GM18951 (cell line): ENCODE measurements at regions not wholly inside any gene's neighbourhood (a gene's known extent, or its start where the extent isn't known, plus 50 kb on each side); places are given as distances from the start of the nearest gene placed in this dataset.
"Not testable (repeated sequence)": the region's sequence is repeated elsewhere in the genome, so short reads cannot be mapped to it uniquely, and the experiment has no call there.

Experiments used
- POLR2A ChIP-seq: IDR thresholded peaks from 4 replicates; pipeline ENCODE4 v1.6.1; 2011; ENCODE audit warnings: mild to moderate bottlenecking; ENCODE audit not compliant: insufficient read length, insufficient read depth; ENCODE audit errors: extremely low read depth
- in situ Hi-C: fragments of 300-500 bp; cut with MboI; formaldehyde crosslinking; loops from one replicate; pipeline ENCODE4 v1.12.0; 2022; ENCODE audit warnings: low sequenced_read_pairs, mixed read lengths, inconsistent platforms; ENCODE audit not compliant: unreplicated experiment

- in situ Hi-C loops: no loop called here
- TF ChIP-seq POLR2A: no peak
Observed at GRCh38 chr1:56142301-56142700, 437.1 kb downstream of the PLPP3 start.

- in situ Hi-C loops: no loop called here
- no peak for TF ChIP-seq POLR2A
Observed at GRCh38 chr1:56139836-56140235, 439.5 kb downstream of the PLPP3 start.

- in situ Hi-C loops: no loop called here
- no peak for TF ChIP-seq POLR2A
Observed at GRCh38 chr1:56137521-56138505, 441.6 kb downstream of the PLPP3 start.

- in situ Hi-C loops: no loop called here
- TF ChIP-seq POLR2A: no peak
Observed at GRCh38 chr1:56137090-56137489, 442.3 kb downstream of the PLPP3 start.

- TF ChIP-seq POLR2A: no peak
- in situ Hi-C loops: no loop called here
Observed at GRCh38 chr1:56135864-56136147, 443.6 kb downstream of the PLPP3 start.

GRCh38 chr1:56135069-56135863 is 444.1 kb downstream of the PLPP3 start:
- in situ Hi-C loops: no loop called here
- TF ChIP-seq POLR2A: no peak

DNA sequence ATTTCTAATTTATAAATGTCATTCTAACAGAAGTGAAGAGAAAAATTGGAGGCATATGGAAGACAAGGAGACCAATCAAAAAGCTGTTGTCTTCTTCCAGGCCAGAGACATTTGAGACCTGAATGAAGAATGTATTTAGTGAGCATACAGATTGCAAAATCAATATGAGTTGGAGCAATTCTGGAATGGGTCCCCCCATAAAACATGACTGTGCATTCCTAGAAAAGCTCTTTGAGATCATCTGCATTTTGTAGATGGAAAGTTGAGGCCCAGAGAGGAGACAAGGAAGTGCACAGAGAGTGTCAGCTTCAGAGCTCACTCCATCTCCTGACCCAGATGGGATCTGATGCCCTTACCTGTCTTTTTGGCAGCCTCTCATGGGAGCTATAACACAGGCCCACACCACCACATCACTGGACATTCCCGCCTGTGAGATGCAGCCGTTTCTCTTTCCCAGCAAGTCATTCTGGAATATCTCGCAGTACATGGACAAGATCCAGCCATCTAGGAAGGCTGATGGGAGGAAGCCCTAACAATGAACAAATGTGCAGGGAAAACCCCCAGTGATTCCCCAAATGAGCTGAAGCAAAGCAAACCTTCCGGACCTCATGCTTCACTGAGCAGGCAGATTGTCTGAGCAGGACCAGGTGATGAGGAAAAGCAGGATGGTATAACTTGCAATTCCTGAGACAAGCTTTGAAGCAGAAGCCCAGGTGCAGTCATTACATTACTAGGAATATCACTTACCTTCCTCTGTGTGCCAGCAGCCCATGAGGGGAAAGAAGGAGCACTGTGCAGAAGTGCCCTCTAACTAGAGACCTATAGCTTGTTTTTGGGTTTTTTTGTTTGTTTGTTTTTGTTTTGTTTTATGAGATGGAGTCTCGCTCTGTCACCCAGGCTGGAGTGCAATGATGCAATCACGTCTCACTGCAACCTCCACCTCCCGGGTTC is 445.6 kb downstream of the PLPP3 start:
- in situ Hi-C loops: no loop called here
- TF ChIP-seq POLR2A: no peak

- TF ChIP-seq POLR2A: no peak
- in situ Hi-C loops: no loop called here
Observed at GRCh38 chr1:56132520-56132919, 446.8 kb downstream of the PLPP3 start.

DNA sequence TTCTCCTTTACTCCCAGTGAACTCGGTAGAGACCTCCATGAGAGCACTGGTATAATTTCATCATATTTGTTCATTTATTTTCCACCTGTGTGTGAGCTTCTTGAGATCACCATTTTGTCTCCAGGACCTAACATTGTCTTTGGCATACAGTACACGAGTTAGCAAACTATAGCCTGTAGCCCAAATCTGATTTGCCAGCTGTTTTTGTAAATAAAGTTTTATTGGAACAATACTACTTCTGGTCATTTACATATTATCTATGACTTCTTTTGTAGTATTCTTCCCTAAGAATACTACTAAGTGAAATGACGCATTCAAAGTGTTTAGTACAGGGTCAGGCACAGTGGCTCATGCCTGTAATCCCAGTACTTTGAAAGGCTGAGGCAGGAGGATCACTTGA is 449.5 kb downstream of the PLPP3 start:
- in situ Hi-C loops: no loop called here
- TF ChIP-seq POLR2A: no peak

GRCh38 chr1:56125316-56125715 is 454.0 kb downstream of the PLPP3 start:
- no peak for TF ChIP-seq POLR2A
- in situ Hi-C loops: no loop called here

- in situ Hi-C loops: no loop called here
- TF ChIP-seq POLR2A: no peak
Observed at GRCh38 chr1:56123826-56124225, 455.5 kb downstream of the PLPP3 start.

DNA sequence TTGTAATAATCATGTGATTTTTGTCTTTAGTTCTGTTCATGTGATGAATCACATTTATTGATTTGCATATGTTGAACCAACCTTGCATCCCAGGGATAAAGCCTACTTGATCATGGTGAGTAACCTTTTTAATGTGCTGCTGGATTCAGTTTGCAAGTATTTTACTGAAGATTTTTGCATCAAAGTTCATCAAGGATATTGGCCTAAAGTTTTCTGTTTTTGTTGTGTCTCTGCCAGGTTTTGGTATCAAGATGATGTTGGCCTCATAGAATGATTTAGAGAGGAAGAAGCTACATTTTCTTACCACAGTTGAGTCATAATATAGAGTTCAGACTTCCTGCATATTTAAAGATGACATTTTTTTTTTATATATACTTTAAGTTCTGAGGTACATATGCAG is 455.9 kb downstream of the PLPP3 start:
- no peak for TF ChIP-seq POLR2A
- in situ Hi-C loops: no loop called here

DNA sequence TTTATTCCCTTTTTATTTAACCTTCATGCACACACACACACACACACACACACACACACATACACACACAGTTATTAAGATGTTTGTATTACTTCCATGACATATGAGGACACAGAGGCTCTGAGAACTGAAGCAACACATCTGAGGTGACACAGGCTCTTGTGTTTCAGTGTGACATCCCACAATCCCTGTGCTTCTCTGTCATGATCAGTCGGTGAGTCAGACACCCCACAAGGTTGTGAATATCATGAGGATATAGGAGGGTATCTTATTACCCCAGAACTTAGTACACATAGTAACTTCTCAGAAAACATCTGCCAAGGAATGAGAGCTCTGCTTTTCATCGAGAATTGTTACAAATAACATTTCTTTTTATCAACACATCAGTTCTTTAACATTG is 459.3 kb downstream of the PLPP3 start:
- in situ Hi-C loops: no loop called here
- TF ChIP-seq POLR2A: no peak

GRCh38 chr1:56118676-56119075 is 460.7 kb downstream of the PLPP3 start:
- in situ Hi-C loops: not testable (repeated sequence)
